AG09319 (cell line): ENCODE measurements at regions not wholly inside any gene's neighbourhood (a gene's known extent, or its start where the extent isn't known, plus 50 kb on each side); places are given as distances from the start of the nearest gene placed in this dataset.

Source experiments
- DNase-seq: peaks from one replicate; pipeline ENCODE4 v3.0.0-alpha.2; 2010; ENCODE audit warnings: low read depth; ENCODE audit errors: extremely low read depth
- CTCF ChIP-seq: IDR thresholded peaks from 2 replicates; pipeline ENCODE4 v1.5.1; 2011; ENCODE audit warnings: low read depth, mild to moderate bottlenecking, inconsistent platforms, low read length, moderate library complexity

DNA sequence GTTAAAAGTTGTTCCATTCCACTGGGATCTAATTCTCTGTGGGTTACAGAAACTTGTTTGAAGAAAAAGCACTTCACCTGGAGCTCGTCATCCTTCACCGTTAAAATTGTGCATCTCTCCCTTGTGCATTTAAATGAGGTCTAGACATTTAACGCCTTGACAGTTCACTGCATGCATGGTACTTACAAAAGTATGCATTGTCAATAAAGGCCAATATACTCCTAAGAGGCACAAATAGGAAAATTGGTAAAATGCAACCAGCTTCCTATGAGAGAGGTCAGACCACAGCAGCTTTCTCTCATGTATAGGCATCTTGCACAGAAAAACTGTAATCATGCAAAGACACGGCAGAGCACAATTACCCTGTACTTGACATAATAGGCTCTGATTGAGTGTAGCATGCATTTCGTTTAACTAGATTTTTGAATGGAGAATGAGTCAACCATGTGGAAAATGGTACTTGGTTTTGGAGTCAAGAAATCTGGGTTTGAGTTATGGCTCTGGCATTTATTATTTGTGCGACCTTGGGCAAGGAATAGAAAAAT, 378.5 kb downstream of the RFPL4B start:
- TF ChIP-seq CTCF: no peak
- no peak for DNase-seq

- DNase-seq: no peak
- no peak for TF ChIP-seq CTCF
Measured at GRCh38 chr6:112735129-112735528, 388.0 kb downstream of the RFPL4B start.

DNA sequence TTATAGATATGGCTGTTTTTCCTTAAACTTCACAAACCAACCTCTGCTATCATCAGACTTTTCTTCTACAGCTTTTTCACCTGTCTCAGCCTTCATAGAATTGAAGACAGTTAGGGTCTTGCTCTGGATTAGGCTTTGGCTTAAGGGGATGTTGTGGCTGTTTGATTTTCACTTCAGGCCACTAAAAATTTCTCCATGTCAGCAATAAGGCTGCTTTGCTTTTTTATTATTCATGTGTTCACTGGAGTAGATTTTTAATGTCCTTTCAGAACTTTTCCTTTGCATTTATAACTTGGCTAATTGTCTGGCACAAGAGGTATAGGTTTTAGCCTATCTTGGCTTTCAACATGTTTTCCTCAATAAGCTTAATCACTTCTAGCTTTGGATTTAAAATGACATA, 392.6 kb downstream of the RFPL4B start:
- DNase-seq: no peak
- TF ChIP-seq CTCF: no peak

DNA sequence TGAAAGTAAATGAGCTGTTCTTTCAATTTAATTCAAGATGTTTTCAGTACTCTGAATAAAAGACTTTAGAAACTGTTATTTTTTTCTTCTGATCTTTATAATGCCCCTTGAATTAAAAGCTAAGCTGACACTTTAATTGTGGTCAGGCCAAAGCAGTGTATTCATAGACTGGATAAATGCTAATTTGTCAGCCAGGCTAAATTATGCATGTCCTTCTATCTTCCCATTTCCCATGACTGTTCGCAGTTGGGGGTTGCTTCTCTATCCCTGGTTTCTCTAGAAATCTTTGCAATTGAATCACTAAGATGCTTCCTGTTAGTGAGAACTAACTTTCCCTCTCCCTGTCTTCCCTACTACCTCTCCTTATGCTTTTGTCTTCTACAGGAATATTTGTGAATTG, 396.2 kb downstream of the RFPL4B start:
- TF ChIP-seq CTCF: no peak
- DNase-seq: no peak

DNA sequence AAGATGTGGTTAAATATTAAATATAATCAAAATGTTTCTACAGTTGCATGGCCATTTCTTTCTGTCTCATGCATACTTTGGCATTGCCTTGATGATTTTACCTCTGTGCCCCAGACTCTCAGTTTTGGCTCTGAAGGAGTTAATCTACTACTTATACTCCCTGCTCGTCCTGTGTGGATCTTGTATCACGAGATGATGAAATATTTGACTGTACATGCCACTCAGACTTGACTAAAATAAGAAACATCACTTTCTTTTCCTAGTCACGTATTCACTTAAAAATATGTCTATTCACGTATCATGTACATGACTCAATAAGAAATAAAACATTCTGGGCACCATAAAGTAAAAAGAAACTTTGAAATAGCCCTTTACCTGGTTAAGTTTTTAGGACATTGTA, 397.7 kb downstream of the RFPL4B start:
- peak; percentile 15 for DNase-seq
- TF ChIP-seq CTCF: no peak

GRCh38 chr6:112745765-112746164, 398.6 kb downstream of the RFPL4B start:
- no peak for TF ChIP-seq CTCF
- DNase-seq: no peak

- no peak for DNase-seq
- no peak for TF ChIP-seq CTCF
Measured at GRCh38 chr6:112749673-112750072, 402.5 kb downstream of the RFPL4B start.
